ENCODE measurements at regions not wholly inside any gene's neighbourhood (a gene's known extent, or its start where the extent isn't known, plus 50 kb on each side); places are given as distances from the start of the nearest gene placed in this dataset.
"Not testable (repeated sequence)": the region's sequence is repeated elsewhere in the genome, so short reads cannot be mapped to it uniquely, and the experiment has no call there.

DNA sequence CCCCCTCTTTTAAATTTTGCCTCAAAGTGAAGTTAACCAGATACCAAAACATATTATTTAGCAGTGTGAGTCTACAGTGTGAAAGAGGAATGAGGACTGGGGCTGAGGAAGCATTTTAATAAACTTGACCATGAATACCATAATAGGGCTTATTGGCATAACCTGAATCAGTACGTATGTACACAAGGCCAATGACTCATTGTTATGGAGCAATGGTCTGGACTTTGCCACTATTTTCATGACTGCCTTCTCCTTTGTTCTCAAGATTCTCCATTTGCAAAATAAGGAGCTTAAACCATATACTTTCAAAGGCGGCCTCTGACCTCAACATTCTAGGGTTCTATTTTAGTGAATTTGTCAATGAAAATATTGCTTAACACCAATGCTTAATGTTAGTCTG lies 102.8 kb upstream of the OR13H1 start:
- no peak overlapping the region for H3K4me3 ChIP-seq (ENCODE audit: low read depth, low read length)
- TF ChIP-seq, protein P1, sequence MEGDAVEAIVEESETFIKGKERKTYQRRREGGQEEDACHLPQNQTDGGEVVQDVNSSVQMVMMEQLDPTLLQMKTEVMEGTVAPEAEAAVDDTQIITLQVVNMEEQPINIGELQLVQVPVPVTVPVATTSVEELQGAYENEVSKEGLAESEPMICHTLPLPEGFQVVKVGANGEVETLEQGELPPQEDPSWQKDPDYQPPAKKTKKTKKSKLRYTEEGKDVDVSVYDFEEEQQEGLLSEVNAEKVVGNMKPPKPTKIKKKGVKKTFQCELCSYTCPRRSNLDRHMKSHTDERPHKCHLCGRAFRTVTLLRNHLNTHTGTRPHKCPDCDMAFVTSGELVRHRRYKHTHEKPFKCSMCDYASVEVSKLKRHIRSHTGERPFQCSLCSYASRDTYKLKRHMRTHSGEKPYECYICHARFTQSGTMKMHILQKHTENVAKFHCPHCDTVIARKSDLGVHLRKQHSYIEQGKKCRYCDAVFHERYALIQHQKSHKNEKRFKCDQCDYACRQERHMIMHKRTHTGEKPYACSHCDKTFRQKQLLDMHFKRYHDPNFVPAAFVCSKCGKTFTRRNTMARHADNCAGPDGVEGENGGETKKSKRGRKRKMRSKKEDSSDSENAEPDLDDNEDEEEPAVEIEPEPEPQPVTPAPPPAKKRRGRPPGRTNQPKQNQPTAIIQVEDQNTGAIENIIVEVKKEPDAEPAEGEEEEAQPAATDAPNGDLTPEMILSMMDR (IDR thresholded peaks at IDR 0.05; ENCODE audit: insufficient read depth, low read depth, low read length, missing control alignments) = no peak
- DNase-seq (ENCODE audit: low read depth) = no peak

DNA sequence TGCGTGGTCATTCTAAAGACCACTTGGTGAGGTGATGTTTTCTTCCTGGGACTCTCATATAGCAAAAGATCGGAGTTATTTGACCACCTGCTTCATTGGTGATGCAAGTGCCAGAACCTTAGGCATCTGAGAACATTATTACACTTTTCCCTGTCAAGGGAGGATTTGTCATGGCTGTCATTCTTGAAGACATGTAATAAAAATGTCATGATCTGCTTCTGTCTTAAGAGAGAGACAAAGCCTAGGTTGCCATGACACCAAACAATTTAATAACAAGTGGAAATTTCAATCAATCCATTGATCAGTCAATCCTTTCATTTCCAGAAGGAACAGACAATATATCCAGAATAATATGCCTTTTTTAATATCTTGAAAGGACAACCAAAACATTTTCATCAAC lies 97.9 kb upstream of the OR13H1 start:
- TF ChIP-seq, protein P1 (IDR thresholded peaks at IDR 0.05; ENCODE audit: insufficient read depth, low read depth, low read length, missing control alignments) = no peak
- H3K4me3 ChIP-seq (ENCODE audit: low read depth, low read length) = no peak overlapping the region
- no peak for DNase-seq (ENCODE audit: low read depth)

DNA sequence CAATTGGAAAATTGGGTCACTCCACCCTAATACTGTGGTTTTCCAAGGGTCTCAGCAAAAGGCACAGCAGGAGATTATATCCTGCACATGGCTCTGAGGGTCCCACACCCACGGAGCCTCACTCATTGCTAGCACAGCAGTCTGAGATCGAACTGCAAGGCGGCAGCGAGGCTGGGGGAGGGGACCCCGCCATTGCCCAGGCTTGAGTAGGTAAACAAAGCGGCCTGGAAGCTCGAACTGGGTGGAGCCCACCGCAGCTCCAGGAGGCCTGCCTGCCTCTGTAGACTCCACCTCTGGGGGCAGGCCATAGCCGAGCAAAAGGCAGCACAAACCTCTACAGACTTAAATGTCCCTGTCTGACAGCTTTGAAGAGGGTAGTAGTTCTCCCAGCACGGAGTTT lies 82.0 kb upstream of the OR13H1 start:
- DNase-seq (ENCODE audit: low read depth) = not testable (repeated sequence)

DNA sequence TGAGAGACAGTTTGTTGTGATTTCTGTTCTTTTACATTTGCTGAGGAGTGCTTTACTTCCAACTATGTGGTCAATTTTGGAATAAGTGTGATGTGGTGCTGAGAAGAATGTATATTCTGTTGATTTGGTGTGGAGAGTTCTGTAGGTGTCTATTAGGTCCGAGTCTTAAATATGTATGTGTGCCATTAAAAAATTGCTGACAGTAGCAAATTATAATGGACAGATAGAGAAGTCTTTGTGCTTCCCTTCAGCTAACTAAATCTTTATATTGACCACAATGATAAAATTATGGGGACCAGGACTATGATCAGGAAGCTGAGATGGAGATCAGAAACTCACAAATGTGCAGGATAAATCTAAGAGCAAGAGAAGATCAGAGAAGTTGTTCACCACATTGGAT lies 70.1 kb upstream of the OR13H1 start:
- DNase-seq (ENCODE audit: low read depth); H3K4me3 ChIP-seq (ENCODE audit: low read depth, low read length): not testable (repeated sequence)

More for the DNA sequence above, 82.0 kb upstream of the OR13H1 start:
- not testable (repeated sequence) for H3K4me3 ChIP-seq (ENCODE audit: low read depth, low read length)

DNA sequence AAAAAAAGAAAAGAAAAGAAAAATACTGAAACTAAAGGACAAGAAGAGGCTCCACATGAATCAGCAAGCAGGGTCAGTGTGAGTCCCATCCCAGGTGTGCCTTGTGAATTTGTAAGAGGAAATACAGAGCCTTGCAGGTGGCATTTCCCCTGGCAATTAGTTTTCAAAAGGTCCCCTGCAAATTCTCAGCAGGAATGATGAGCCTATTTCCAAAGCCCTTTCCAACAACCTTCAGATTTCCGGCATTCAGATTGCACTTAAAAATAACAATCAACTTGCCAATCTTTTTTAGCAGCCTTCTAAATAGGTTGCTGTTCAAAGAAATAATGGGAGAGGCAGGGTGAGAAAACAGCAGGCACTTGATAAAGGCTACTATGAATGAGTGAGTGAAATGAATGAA lies 66.4 kb upstream of the OR13H1 start:
- TF ChIP-seq, protein P1 (IDR thresholded peaks at IDR 0.05; ENCODE audit: insufficient read depth, low read depth, low read length, missing control alignments) = no peak
- no peak overlapping the region for H3K4me3 ChIP-seq (ENCODE audit: low read depth, low read length)
- DNase-seq (ENCODE audit: low read depth) = no peak
